OCI-LY3 (cell line): ENCODE measurements at regions not wholly inside any gene's neighbourhood (a gene's known extent, or its start where the extent isn't known, plus 50 kb on each side); places are given as distances from the start of the nearest gene placed in this dataset.

Experiments
- EZH2phosphoT487 ChIP-seq: fragments of 200-600 bp; shearing (Covaris generic); IDR thresholded peaks from 2 replicates; pipeline ENCODE4 v1.6.1; 2018; ENCODE audit warnings: antibody characterized with exemption, mixed run types, low read depth
- TF ChIP-seq, protein P1 (sequence below): fragments of 200-600, 300-600 bp; sonication (generic); IDR thresholded peaks from 2 replicates; pipeline ENCODE4 v1.5.1; 2014; ENCODE audit warnings: antibody characterized with exemption, low read length, low read depth

DNA sequence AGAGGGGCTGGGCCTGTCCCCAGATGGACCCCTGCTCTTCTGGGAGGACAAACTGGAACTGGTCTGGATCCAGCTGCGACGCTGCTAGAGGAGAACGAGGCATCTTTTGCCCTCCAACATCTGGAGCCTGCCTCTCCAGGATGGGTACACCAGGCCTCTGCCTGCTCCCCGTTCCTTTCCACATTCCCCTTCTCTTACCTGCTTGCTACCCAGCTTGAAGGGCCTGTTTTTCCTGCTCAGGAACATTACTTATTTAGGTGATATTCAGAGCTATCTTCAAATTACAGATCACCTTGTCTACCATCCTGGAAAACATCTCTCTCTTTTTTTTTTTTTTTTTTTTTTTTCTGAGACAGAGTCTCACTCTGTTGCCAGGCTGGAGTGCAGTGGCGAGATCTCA lies 64.0 kb downstream of the CHRD start:
- TF ChIP-seq EZH2phosphoT487: no peak
- TF ChIP-seq, protein P1, sequence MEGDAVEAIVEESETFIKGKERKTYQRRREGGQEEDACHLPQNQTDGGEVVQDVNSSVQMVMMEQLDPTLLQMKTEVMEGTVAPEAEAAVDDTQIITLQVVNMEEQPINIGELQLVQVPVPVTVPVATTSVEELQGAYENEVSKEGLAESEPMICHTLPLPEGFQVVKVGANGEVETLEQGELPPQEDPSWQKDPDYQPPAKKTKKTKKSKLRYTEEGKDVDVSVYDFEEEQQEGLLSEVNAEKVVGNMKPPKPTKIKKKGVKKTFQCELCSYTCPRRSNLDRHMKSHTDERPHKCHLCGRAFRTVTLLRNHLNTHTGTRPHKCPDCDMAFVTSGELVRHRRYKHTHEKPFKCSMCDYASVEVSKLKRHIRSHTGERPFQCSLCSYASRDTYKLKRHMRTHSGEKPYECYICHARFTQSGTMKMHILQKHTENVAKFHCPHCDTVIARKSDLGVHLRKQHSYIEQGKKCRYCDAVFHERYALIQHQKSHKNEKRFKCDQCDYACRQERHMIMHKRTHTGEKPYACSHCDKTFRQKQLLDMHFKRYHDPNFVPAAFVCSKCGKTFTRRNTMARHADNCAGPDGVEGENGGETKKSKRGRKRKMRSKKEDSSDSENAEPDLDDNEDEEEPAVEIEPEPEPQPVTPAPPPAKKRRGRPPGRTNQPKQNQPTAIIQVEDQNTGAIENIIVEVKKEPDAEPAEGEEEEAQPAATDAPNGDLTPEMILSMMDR: no peak
